ENCODE measurements at regions not wholly inside any gene's neighbourhood (a gene's known extent, or its start where the extent isn't known, plus 50 kb on each side); places are given as distances from the start of the nearest gene placed in this dataset.

DNA sequence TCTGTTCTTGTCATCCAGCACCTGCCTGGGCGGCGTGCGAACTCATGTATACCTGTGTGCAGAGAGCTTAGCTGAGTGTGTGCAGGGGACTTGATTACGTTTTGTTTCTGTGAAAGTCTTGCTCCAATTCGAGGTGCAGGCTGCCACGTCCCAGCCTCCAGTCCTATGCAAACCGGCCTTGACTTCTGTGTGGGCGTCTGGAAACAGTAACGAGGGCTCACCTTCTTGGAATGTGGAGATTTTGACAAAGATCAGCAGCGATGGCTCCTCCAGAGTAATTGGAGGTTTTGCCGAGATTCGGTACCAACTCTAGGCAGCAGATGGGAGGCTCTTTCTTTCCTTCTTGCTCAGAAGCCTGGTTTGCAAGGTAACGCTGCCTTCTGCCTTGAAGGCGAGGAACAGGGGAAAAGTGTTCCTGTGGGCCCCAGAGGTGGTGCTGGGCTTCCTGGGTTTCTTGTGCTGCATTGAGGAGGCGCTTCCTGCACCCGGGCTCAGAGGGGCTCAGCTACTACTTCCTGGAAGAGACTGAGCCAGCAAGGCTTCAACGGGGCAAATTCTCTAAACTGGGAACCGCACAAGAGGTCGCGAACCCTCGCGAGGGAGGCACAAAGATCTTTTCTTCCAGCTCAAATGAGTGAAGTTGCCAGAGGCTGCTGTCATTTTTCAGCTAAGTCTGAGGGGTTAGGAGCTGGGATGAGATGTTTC lies 249.0 kb downstream of the AACS start:
- no peak for DNase-seq
- Histone ChIP-seq H3K27me3 (no peaks in the 10 kb centered on the region), H3K9me3 (no peaks in the 10 kb centered on the region), H3K36me3 (no peaks in the 10 kb centered on the region), H3K27ac (no peak overlapping the region), H3K4me3 (no peak overlapping the region), H3K4me1 (no peaks in the 10 kb centered on the region)
- intact Hi-C loops (cut with DNase I) = no loop called here
- ATAC-seq = no peak
- WGBS (ENCODE audit: insufficient coverage, low coverage, low lambda C conversion rate, missing lambda C conversion rate) = 14% methylated on average over 12 of the region's 22 CpGs
- TF ChIP-seq CTCF (IDR thresholded peaks at IDR 0.05) (no peak), POLR2A (IDR thresholded peaks at IDR 0.05) (no peak)

DNA sequence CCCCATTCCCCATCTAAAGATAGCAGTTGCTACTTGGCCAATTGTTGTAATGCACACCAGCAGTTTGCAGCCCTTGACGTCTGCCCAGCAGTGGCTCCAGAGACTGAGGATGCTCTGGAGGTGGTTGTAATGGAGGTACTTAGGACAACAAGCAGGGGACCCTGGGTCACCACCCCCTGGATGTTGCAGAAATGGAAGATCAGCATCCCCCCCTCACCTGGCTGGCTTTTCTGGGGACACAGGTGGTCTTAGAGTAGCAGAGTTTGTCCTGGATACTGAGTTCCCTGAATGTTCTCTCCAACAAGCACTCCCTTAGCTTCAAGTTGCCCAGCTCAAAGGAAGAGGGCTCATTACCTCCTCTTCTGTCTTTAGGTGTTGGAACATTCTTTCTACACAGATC lies 250.5 kb downstream of the AACS start:
- no peak for TF ChIP-seq CTCF (IDR thresholded peaks at IDR 0.05)
- no peak for TF ChIP-seq POLR2A (IDR thresholded peaks at IDR 0.05)
- H3K4me3 ChIP-seq = no peak overlapping the region

DNA sequence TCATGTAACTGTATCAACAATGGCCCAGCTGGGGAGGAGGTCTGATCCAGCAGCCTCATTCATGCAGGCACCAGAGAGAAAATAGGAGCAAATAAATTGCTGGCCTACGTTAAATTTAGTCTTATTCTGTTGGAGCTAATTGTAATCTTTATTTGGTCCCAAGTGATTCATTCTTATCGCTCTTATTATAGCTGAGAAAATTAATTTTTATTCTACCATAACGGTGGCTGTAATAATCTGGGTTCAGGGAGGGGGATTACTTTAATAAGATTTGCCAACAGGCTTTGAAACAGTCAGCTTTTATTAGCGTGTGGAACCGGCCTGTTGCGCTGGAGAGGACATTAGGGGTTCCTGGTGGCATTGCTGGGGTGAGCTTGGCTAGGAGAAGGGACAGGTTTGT lies 254.9 kb downstream of the AACS start:
- H3K36me3 ChIP-seq = no peaks in the 10 kb centered on the region
- no peak overlapping the region for H3K27ac ChIP-seq
- 74% methylated on average over 6 of the region's 6 CpGs for WGBS (ENCODE audit: insufficient coverage, low coverage, low lambda C conversion rate, missing lambda C conversion rate)
- no peaks in the 10 kb centered on the region for H3K4me1 ChIP-seq
- H3K9me3 ChIP-seq = no peaks in the 10 kb centered on the region
- ATAC-seq (no peak), DNase-seq (no peak)
- no peaks in the 10 kb centered on the region for H3K27me3 ChIP-seq
- intact Hi-C loops (cut with DNase I) = loop anchor here in 1 of 2 donors (10.0 kb wide), 1 partner anchor 85 kb away; no protein-coding TSS in a partner anchor
- no peak overlapping the region for H3K4me3 ChIP-seq
- TF ChIP-seq CTCF (IDR thresholded peaks at IDR 0.05) (no peak), POLR2A (IDR thresholded peaks at IDR 0.05) (no peak)

More for the DNA sequence above, 250.5 kb downstream of the AACS start:
- Histone ChIP-seq H3K36me3 (no peaks in the 10 kb centered on the region), H3K27ac (no peak overlapping the region), H3K4me1 (no peaks in the 10 kb centered on the region), H3K27me3 (no peaks in the 10 kb centered on the region), H3K9me3 (no peaks in the 10 kb centered on the region)
- intact Hi-C loops (cut with DNase I) = no loop called here
- no CpG with 5 or more reads among the region's 1 CpG for WGBS (ENCODE audit: insufficient coverage, low coverage, low lambda C conversion rate, missing lambda C conversion rate)
- no peak for DNase-seq
- ATAC-seq = no peak

GRCh38 chr12:125324861-125325490 lies 259.7 kb downstream of the AACS start:
- 56% methylated on average over 9 of the region's 9 CpGs for WGBS (ENCODE audit: insufficient coverage, low coverage, low lambda C conversion rate, missing lambda C conversion rate)
- Histone ChIP-seq H3K4me1 (no peaks in the 10 kb centered on the region), H3K4me3 (no peak overlapping the region), H3K27me3 (no peaks in the 10 kb centered on the region), H3K9me3 (no peaks in the 10 kb centered on the region), H3K27ac (no peak overlapping the region), H3K36me3 (no peaks in the 10 kb centered on the region)
- intact Hi-C loops (cut with DNase I) = loop anchor here in 1 of 2 donors (10.0 kb wide), 1 partner anchor 80 kb away; no protein-coding TSS in a partner anchor
- TF ChIP-seq POLR2A (IDR thresholded peaks at IDR 0.05) = no peak
- TF ChIP-seq CTCF (IDR thresholded peaks at IDR 0.05) = no peak
- DNase-seq = no peak
- ATAC-seq = no peak
